Activated B cell treated with CpG ODN at 0.5 μM for 24 hours (primary cell): ENCODE measurements at regions not wholly inside any gene's neighbourhood (a gene's known extent, or its start where the extent isn't known, plus 50 kb on each side); places are given as distances from the start of the nearest gene placed in this dataset.

ENCODE experiments used
- ATAC-seq: fragments of 200-7000 bp; cut with Tn5 transposase; one replicate; pipeline ENCODE4 v1.10.0; 2021; ENCODE audit warnings: low read depth, mild to moderate bottlenecking, moderate library complexity
- CTCF ChIA-PET: fragments of 350-600 bp; sonication (Branson Sonifier 250); formaldehyde crosslinking; loops from one replicate; lab custom pipeline; 2021; ENCODE audit warnings: antibody characterized with exemption; lab: Charles Lee
- POLR2A ChIA-PET: fragments of 350-600 bp; sonication (Branson Sonifier 250); formaldehyde crosslinking; loops from one replicate; lab custom pipeline; 2021; ENCODE audit warnings: antibody characterized with exemption; lab: Charles Lee
- DNase-seq: peaks from one replicate; pipeline ENCODE4 v3.0.0; 2022
- H3K27ac Mint-ChIP-seq: one replicate; pipeline ENCODE4 v1.8.0; 2020; ENCODE audit warnings: mixed read lengths
- H3K27me3 Mint-ChIP-seq: one replicate; pipeline ENCODE4 v1.8.0; 2021; ENCODE audit warnings: mixed read lengths
- H3K36me3 Mint-ChIP-seq: one replicate; pipeline ENCODE4 v1.8.0; 2021; ENCODE audit warnings: low read depth, mixed read lengths
- H3K4me1 Mint-ChIP-seq: one replicate; pipeline ENCODE4 v1.8.0; 2021; ENCODE audit warnings: mixed read lengths
- H3K4me3 Mint-ChIP-seq: one replicate; pipeline ENCODE4 v1.8.0; 2020; ENCODE audit warnings: mild to moderate bottlenecking, mixed read lengths
- H3K9me3 Mint-ChIP-seq: one replicate; pipeline ENCODE4 v1.8.0; 2020; ENCODE audit warnings: mixed read lengths
- intact Hi-C: fragments of 100-400 bp; cut with micrococcal nuclease; formaldehyde crosslinking; loops from one replicate; pipeline ENCODE4 v1.15.1; 2024
- TF ChIP-seq, protein P1 (sequence below): fragments of 200-600 bp; IDR thresholded peaks from one replicate; pipeline ENCODE4 v1.8.0; 2022; ENCODE audit warnings: antibody characterized with exemption, mild to moderate bottlenecking

DNA sequence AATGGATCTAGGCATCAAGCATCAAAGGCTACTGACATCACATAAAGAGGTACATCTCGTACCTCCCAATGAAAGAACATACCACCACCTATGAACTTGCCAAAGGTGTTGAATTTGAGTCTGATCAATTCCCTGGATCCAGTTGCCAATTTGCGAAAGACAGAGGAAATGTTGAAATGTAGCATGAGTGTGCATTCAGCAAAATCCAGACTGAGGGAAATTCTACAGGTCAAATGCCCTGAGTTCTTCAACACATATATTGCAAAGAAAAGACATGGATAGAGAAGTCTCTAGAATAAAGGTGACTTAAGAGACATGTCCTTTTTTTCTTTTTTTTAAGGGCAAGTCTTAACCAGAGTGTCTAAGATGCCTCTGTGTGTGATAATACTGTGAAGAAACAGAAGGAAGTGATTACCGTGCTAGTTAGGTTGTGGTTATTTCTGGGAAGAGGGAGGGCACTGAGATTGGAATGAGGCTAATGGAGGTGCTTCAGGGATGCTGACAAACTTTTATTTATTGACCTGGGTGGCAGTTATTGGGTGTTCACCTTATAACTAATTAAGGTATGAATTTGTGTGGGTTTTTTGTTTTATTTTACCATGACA is 128.7 kb downstream of the SAMD9 start:
- ChIA-PET POLR2A (no interaction called here), CTCF (no interaction called here)
- intact Hi-C loops: no loop called here
- no peak for DNase-seq
- Mint-ChIP-seq H3K4me3 (no peak overlapping the region), H3K27ac (no peak overlapping the region), H3K27me3 (peaks cover 2% of the 10 kb centered on the region), H3K4me1 (no peaks in the 10 kb centered on the region), H3K36me3 (no peaks in the 10 kb centered on the region), H3K9me3 (no peaks in the 10 kb centered on the region)
- no peak for ATAC-seq
- TF ChIP-seq, protein P1, sequence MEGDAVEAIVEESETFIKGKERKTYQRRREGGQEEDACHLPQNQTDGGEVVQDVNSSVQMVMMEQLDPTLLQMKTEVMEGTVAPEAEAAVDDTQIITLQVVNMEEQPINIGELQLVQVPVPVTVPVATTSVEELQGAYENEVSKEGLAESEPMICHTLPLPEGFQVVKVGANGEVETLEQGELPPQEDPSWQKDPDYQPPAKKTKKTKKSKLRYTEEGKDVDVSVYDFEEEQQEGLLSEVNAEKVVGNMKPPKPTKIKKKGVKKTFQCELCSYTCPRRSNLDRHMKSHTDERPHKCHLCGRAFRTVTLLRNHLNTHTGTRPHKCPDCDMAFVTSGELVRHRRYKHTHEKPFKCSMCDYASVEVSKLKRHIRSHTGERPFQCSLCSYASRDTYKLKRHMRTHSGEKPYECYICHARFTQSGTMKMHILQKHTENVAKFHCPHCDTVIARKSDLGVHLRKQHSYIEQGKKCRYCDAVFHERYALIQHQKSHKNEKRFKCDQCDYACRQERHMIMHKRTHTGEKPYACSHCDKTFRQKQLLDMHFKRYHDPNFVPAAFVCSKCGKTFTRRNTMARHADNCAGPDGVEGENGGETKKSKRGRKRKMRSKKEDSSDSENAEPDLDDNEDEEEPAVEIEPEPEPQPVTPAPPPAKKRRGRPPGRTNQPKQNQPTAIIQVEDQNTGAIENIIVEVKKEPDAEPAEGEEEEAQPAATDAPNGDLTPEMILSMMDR: no peak

- ATAC-seq: no peak
- Mint-ChIP-seq H3K27ac (no peak overlapping the region), H3K4me1 (no peaks in the 10 kb centered on the region)
Measured at GRCh38 chr7:92988051-92988450, 129.7 kb downstream of the SAMD9 start.

DNA sequence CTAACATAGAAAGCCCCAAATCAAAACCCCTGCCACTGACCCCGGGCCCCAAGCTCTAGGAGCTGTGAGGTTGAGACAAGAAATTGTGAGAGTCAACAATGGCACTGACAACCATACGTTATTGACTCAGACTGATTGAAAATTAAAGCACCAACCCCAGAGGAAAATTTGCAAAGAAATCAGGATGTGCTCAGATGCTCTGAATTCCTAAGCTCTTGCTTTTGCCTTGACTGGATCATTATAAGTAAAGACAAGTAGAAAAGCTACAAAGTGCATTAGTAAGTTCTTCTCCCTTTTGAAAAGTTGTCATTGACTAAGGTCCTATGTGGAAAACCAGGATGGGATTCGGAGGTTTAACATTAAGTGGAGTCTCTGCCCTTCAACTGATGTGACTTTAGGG is 130.2 kb downstream of the SAMD9 start:
- intact Hi-C loops: no loop called here
- TF ChIP-seq, protein P1: no peak
- POLR2A ChIA-PET: no interaction called here
- Mint-ChIP-seq H3K4me1 (no peaks in the 10 kb centered on the region), H3K36me3 (no peaks in the 10 kb centered on the region), H3K27me3 (peaks cover 2% of the 10 kb centered on the region), H3K27ac (no peak overlapping the region), H3K4me3 (no peak overlapping the region), H3K9me3 (no peaks in the 10 kb centered on the region)
- no peak for ATAC-seq
- no peak for DNase-seq
- CTCF ChIA-PET: no interaction called here

More at GRCh38 chr7:92988051-92988450, 129.7 kb downstream of the SAMD9 start:
- POLR2A ChIA-PET: no interaction called here
- TF ChIP-seq, protein P1: no peak
- Mint-ChIP-seq H3K27me3 (peaks cover 2% of the 10 kb centered on the region), H3K36me3 (no peaks in the 10 kb centered on the region), H3K9me3 (no peaks in the 10 kb centered on the region), H3K4me3 (no peak overlapping the region)
- CTCF ChIA-PET: no interaction called here
- intact Hi-C loops: no loop called here
- no peak for DNase-seq

DNA sequence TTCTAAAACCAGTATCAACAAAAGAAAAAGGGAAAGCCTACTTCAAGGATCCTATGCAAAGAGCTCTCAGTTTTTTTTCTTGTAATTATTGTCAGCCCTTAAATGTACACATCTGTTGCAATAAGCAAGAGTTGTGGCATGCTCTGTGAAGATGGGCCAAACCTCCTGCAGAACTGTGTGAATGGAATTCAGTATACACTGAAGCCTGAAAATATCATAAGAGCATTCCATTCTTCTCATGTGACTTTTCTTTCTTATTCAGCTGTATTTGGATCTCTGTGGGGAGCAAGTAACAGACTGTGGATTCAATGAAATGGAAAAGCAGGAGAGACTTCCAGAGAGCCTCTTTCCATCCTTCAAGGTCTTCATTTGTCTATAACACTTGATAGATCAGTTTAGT is 130.7 kb downstream of the SAMD9 start:
- Mint-ChIP-seq H3K9me3 (no peaks in the 10 kb centered on the region), H3K36me3 (no peaks in the 10 kb centered on the region), H3K27me3 (peaks cover 2% of the 10 kb centered on the region), H3K27ac (no peak overlapping the region), H3K4me1 (no peaks in the 10 kb centered on the region), H3K4me3 (no peak overlapping the region)
- POLR2A ChIA-PET: no interaction called here
- TF ChIP-seq, protein P1: no peak
- DNase-seq (no peak), ATAC-seq (no peak)
- CTCF ChIA-PET: no interaction called here
- intact Hi-C loops: no loop called here

DNA sequence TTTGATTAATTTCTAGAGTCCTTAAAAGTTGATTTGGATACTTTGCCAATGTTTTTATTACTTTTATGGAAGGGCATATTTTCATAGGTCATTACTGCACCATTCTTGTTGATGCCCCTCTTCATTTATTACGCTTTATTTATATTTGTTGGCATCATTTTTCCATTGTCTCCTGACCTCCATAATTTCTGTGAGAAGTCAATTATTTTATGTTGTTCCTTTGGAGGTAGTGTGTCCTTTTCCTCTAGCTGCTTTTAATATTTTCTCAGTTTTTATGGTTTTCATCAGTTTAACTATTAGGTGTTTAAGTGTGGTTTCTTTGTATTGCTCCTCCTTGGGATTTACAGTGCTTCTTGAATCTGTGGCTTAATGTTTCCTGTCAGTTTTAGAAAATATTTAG is 134.9 kb downstream of the SAMD9 start:
- no peak overlapping the region for H3K4me3 Mint-ChIP-seq
- H3K27me3 Mint-ChIP-seq: no peaks in the 10 kb centered on the region
- H3K27ac Mint-ChIP-seq: no peak overlapping the region
- ATAC-seq (no peak), DNase-seq (no peak)
- CTCF ChIA-PET: no interaction called here
- no peaks in the 10 kb centered on the region for H3K36me3 Mint-ChIP-seq
- POLR2A ChIA-PET: no interaction called here
- peaks cover 13% of the 10 kb centered on the region for H3K9me3 Mint-ChIP-seq
- TF ChIP-seq, protein P1: no peak
- H3K4me1 Mint-ChIP-seq: no peaks in the 10 kb centered on the region
- intact Hi-C loops: no loop called here
